ENCODE measurements at regions not wholly inside any gene's neighbourhood (a gene's known extent, or its start where the extent isn't known, plus 50 kb on each side); places are given as distances from the start of the nearest gene placed in this dataset.

DNA sequence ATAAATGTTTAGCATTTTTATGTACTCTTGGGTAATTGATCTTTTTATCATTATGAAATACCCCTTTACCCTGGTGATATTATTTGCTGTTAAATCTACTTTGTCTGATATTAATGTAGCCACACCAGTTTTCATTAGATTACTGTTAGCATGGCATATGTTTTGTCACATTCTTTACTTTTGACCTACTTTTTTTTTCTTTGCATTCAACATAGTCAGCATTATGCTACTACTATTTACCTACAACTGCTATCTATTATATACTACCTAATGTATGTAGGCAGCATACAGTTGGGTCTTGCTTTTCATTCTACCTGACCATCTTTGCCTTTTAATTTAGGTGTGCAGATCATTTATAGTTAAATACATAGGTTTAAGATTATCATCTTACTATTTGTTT is 1429.6 kb upstream of the ALCAM start:
- DNase-seq (ENCODE audit: low read depth, low spot score): no peak
- in situ Hi-C loops (cut with HindIII; ENCODE audit: low pct_unique_long_range_greater_than_20kb, low sequenced_read_pairs): no loop called here

- in situ Hi-C loops (cut with HindIII; ENCODE audit: low pct_unique_long_range_greater_than_20kb, low sequenced_read_pairs): no loop called here
- no peak for DNase-seq (ENCODE audit: low read depth, low spot score)
These were observed 1419.6 kb upstream of the ALCAM start for GRCh38 chr3:103947062-103947461.

DNA sequence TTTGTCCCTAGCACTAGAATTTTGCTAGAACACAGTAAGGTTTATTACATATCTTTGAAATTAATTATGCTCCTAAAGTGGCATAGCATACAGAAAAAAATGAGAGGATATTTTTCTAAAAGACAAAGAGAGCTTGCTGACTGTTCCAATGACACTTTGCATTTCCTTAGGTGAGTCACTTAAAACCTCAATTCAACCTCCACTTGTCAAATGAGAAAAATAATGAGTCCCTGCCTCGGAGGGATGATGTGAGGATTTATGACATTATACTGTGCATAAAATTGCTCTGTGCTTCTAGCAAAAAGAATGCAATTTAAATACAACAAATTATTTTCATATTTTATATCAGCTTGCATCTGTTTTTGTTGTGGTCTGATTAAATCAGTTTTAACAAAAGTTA is 1417.0 kb upstream of the ALCAM start:
- DNase-seq (ENCODE audit: low read depth, low spot score): no peak
- in situ Hi-C loops (cut with HindIII; ENCODE audit: low pct_unique_long_range_greater_than_20kb, low sequenced_read_pairs): no loop called here

GRCh38 chr3:103950676-103951075 is 1416.0 kb upstream of the ALCAM start:
- in situ Hi-C loops (cut with HindIII; ENCODE audit: low pct_unique_long_range_greater_than_20kb, low sequenced_read_pairs): no loop called here
- no peak for DNase-seq (ENCODE audit: low read depth, low spot score)

GRCh38 chr3:103953796-103954195 is 1412.9 kb upstream of the ALCAM start:
- in situ Hi-C loops (cut with HindIII; ENCODE audit: low pct_unique_long_range_greater_than_20kb, low sequenced_read_pairs): no loop called here
- DNase-seq (ENCODE audit: low read depth, low spot score): no peak

DNA sequence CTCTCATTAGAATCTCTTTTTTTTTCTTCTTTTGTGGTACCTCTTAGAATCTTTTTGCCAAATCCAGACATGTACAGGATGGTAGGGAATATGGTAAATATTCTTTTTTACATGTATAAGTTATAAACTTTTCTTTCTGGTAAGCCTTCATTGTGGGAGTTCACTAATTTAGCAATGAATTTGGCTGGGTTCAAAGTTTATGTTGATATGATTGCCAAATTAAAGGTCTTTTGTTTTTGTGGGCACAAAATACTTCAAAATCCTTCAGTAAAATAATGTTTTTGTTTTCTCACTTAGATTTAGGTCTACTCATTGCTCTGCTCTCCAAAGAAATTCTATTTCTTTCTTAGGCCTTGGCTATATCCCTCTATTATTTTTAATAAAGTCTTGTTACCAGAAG is 1405.9 kb upstream of the ALCAM start:
- in situ Hi-C loops (cut with HindIII; ENCODE audit: low pct_unique_long_range_greater_than_20kb, low sequenced_read_pairs): no loop called here
- no peak for DNase-seq (ENCODE audit: low read depth, low spot score)

GRCh38 chr3:103963599-103963998 is 1403.1 kb upstream of the ALCAM start:
- in situ Hi-C loops (cut with HindIII; ENCODE audit: low pct_unique_long_range_greater_than_20kb, low sequenced_read_pairs): no loop called here
- DNase-seq (ENCODE audit: low read depth, low spot score): no peak

DNA sequence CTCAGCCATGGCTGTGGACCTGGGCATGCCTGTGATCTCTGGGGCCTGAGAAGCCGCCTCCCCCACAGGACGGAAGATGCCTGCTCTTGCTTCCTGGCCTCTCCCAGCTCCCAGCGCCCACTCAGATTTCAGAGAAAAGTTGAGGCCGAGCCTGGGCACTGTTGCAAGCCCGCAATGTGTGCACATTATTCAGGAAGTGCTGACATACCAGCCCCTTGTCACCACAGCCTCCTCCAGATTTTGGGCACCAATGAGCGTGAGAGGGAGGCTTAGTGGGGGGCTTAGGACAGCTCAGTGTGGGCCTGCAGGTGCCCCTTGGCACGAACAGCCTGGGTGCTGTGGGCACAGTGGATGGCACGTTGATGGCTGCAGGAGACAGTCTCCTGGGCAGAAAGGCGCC is 1400.9 kb upstream of the ALCAM start:
- in situ Hi-C loops (cut with HindIII; ENCODE audit: low pct_unique_long_range_greater_than_20kb, low sequenced_read_pairs): no loop called here
- DNase-seq (ENCODE audit: low read depth, low spot score): no peak

GRCh38 chr3:103966749-103967148 is 1400.0 kb upstream of the ALCAM start:
- DNase-seq (ENCODE audit: low read depth, low spot score): no peak
- in situ Hi-C loops (cut with HindIII; ENCODE audit: low pct_unique_long_range_greater_than_20kb, low sequenced_read_pairs): no loop called here

DNA sequence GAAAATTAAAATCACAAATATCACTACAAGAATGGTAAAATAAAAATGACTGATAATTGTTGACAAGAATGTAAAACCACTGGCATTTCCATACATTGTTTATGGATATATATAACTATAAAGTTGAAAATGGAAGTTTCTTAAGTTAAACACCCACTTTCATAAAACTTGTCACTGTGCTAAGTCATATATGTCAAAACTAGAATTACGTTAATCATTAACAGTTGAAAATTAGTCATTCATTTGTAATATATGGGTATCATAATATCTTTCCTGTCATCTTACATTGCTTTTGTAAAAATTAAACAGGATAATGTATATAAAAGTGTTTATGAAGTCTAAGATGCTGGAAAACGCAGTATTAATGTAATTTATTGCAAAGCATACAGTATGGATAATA is 1398.6 kb upstream of the ALCAM start:
- DNase-seq (ENCODE audit: low read depth, low spot score): no peak
- in situ Hi-C loops (cut with HindIII; ENCODE audit: low pct_unique_long_range_greater_than_20kb, low sequenced_read_pairs): no loop called here

DNA sequence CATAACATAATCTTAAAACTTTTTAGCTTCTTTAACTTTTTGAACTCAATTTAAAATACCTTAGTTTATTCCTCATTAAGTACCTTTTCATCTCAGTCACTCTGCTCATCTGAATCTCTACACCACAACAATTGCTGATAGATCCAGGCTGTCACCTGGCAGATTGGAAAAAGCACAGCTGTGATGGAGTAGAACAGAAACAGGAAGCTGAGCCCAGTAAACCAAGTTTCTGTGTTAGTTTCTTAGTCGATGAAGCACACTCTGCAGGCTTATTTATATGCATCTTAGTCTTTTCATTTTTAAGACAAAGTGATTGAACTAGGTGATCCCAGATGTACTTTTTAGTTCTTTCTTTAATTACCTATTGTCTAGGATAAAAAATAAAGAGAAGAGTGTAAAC is 1398.0 kb upstream of the ALCAM start:
- in situ Hi-C loops (cut with HindIII; ENCODE audit: low pct_unique_long_range_greater_than_20kb, low sequenced_read_pairs): no loop called here
- DNase-seq (ENCODE audit: low read depth, low spot score): no peak

DNA sequence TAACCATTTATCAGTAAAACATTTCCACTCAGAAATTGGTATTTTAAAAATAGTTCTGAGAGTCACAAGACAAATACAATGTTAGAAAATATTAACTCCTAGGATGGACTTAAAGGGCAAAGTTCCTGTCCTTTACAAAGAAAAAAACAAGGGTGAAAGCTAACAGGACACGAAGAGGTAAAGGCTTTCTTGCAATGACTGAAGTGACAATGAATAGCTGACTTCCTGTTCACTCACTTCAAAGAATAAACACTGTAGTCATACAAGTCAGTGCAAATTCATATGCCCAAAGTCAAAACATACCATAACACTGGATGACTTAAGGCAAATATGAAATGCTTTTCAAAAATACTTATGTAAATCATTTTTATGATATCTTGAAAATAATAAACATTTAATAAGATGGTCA is 1389.8 kb upstream of the ALCAM start:
- no peak for DNase-seq (ENCODE audit: low read depth, low spot score)
- in situ Hi-C loops (cut with HindIII; ENCODE audit: low pct_unique_long_range_greater_than_20kb, low sequenced_read_pairs): no loop called here

DNA sequence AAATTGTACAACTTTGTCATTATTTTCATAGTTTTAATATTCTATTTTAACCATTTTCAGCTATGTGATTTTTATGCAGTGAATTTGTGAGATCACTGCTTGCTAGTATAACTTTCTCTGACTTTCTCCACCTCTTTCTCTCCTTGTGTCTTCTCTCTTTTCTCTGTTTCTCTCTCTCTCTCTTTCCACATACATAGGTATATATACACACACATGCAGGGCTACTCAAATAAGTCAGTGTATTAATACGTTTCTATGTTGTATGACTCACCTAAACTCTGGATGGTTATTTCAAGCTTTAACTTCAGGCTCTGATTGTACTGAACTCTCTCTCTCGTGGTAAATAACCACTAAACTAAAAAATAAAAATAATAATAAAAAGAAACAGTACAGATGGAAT is 1389.3 kb upstream of the ALCAM start:
- in situ Hi-C loops (cut with HindIII; ENCODE audit: low pct_unique_long_range_greater_than_20kb, low sequenced_read_pairs): no loop called here
- no peak for DNase-seq (ENCODE audit: low read depth, low spot score)

- in situ Hi-C loops (cut with HindIII; ENCODE audit: low pct_unique_long_range_greater_than_20kb, low sequenced_read_pairs): no loop called here
- peak; percentile 65 for DNase-seq (ENCODE audit: low read depth, low spot score)
These were observed 1375.1 kb upstream of the ALCAM start for GRCh38 chr3:103991461-103992115.

GRCh38 chr3:103992469-103992868 is 1374.2 kb upstream of the ALCAM start:
- DNase-seq (ENCODE audit: low read depth, low spot score): peak; percentile 17
- in situ Hi-C loops (cut with HindIII; ENCODE audit: low pct_unique_long_range_greater_than_20kb, low sequenced_read_pairs): no loop called here

DNA sequence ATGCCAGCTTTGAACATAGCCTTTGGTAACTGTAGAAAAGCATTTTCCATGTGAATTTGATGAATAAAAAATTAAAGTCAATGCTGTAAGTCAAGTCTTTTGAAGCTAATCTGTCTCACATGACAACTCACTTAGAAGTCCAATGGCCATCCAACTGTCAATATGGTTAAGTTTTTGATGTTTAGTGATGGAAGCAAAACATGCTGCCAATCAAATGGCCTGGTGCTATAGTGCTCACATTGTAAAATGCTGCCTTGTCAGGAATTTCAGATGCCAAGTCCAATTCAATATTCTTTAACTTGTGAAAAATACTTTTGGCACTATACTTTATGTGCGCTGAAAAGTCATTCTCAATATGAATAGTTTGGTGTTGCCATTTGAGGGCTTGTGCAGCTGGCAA is 1361.8 kb upstream of the ALCAM start:
- in situ Hi-C loops (cut with HindIII; ENCODE audit: low pct_unique_long_range_greater_than_20kb, low sequenced_read_pairs): no loop called here
- no peak for DNase-seq (ENCODE audit: low read depth, low spot score)

DNA sequence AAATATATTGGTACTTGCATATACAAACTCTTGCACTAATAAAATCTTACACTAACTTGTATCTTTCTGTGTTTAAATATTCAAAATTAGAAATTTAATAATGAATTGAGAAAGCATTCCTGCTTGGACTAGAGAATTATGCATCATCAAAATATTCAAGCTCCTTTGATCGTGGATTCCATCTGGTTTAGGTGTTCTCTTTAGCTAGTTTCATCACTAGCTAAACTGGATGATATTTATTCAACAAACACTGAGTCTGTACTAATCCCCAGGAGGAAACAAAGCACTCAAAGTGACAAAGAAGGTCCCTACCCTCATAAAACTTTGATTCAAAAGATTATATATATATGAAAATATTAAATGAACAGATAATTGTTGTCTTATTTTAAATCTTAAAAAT is 1360.9 kb upstream of the ALCAM start:
- in situ Hi-C loops (cut with HindIII; ENCODE audit: low pct_unique_long_range_greater_than_20kb, low sequenced_read_pairs): no loop called here
- no peak for DNase-seq (ENCODE audit: low read depth, low spot score)

GRCh38 chr3:104018541-104018940 is 1348.2 kb upstream of the ALCAM start:
- in situ Hi-C loops (cut with HindIII; ENCODE audit: low pct_unique_long_range_greater_than_20kb, low sequenced_read_pairs): no loop called here
- no peak for DNase-seq (ENCODE audit: low read depth, low spot score)

GRCh38 chr3:104031598-104031997 is 1335.1 kb upstream of the ALCAM start:
- in situ Hi-C loops (cut with HindIII; ENCODE audit: low pct_unique_long_range_greater_than_20kb, low sequenced_read_pairs): no loop called here
- no peak for DNase-seq (ENCODE audit: low read depth, low spot score)

DNA sequence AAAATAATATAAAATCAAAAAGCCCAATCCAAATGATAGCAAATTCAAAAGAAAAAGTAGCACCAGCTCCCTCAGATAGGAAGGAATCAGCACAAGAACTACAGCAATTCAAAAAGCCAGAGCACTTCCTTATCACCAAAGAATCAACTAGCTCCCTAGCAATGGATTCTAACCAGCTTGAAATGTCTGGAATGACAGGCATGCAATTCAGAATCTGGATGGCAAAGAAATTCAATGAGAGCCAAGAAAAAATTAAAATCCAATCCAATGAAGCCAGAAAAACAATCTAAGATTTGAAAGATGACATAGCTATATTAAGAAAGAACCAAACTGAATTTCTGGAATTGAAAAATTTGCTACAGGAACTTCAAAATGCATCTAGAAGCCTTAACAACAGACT is 1334.4 kb upstream of the ALCAM start:
- in situ Hi-C loops (cut with HindIII; ENCODE audit: low pct_unique_long_range_greater_than_20kb, low sequenced_read_pairs): no loop called here
- DNase-seq (ENCODE audit: low read depth, low spot score): no peak

Data from SK-MEL-5 (cell line).